GM21786 (cell line): ENCODE measurements at regions not wholly inside any gene's neighbourhood (a gene's known extent, or its start where the extent isn't known, plus 50 kb on each side); places are given as distances from the start of the nearest gene placed in this dataset.
A peak's percentile ranks its signal among the peaks of the same experiment; 100 is the strongest.
"Not testable (repeated sequence)": the region's sequence is repeated elsewhere in the genome, so short reads cannot be mapped to it uniquely, and the experiment has no call there.

Experiments
- ATAC-seq: cut with Tn5 transposase; IDR thresholded peaks from one replicate; pipeline ENCODE4 v1.9.1; 2021; ENCODE audit not compliant: unreplicated experiment

DNA sequence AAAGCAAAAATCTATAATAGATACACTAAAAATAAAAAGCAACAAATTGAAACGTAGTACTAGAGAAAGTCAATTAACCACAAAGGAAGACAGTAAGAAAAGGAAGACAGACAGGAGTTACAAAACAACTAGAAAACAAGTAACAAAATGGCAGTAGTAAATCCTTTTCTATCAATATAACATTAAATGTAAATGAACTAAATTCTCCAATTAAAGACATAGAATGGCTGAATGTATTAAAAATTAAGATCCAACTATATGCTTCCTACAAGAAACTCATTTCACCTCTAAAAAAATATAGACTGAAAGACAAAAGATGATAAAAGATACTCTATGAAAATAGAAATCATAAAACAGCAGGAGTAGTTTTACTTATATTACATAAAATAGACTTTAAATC is 79.1 kb downstream of the CTH start:
- no peak for ATAC-seq

DNA sequence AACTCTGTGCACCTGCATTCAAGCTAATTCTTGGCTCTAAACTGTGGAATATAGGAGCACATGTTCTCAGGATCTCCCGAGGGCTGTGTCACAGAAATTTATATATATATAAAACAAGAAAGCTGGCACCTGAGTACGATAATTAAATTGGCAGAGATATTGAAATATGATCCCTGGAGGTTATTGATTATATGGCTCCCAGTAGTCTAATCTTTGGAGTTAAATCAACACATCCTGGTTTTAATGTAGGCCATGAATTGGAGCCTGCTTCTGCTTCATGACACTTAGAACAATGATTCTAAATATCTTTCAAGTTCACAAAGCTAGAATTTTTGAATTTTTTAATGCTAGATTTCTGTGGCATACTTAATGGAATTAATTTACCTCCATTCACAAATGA is 84.3 kb downstream of the CTH start:
- no peak for ATAC-seq

DNA sequence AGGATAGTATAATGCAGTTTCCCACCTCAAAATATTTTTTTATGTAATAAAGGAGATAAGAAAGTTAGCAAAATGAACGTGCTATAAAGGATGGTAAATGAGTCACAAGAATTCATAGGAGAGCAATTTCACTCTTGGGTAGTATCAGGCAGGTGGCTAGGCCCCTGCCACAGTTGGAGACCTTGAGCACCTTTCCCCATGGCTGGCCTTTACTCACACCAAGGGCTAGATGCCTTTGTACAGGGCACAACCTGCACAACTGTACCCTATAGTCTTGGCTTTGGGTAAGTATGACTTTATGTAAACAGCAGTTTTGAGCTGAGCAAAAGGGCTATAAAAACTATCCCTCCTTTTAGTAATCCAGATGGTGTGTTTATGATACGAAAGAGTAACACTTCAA is 85.1 kb downstream of the CTH start:
- no peak for ATAC-seq

DNA sequence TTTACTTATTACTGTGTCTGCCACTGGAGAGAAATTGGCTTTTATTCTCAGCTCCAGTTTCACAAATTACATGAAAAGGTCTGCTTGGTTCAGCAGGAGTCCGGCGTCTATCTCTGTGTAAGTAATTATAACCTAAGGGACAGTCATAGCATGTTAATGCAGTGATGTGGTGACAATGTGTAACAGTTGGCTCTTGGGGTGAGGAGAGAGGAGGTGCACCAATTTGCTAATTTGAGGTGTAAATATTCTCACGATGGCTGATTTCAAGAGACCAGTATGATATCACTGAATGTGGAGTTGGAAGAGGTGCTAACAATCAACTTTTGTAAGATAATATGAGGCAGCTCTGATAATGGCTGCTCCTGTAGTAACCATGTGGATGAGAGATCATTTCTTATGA is 86.1 kb downstream of the CTH start:
- no peak for ATAC-seq

DNA sequence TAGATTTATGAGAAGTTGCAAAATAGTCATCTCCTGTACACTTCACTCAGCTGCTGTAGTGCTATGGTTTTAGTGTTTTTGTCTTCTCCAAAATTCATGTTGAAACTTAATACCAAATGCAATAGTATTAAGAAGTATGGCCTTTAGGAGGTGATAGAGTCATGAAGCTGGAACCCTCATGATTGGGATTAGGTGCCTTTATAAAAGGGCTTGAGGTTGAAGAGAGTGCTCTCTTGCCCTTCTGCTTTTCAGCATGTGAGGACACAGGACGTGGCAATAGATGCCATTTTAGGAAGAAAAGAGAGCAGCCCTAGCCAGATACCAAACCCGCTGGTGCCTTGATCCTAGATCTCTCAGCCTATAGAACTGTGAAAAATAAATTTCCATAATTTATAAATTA is 87.6 kb downstream of the CTH start:
- ATAC-seq = no peak

DNA sequence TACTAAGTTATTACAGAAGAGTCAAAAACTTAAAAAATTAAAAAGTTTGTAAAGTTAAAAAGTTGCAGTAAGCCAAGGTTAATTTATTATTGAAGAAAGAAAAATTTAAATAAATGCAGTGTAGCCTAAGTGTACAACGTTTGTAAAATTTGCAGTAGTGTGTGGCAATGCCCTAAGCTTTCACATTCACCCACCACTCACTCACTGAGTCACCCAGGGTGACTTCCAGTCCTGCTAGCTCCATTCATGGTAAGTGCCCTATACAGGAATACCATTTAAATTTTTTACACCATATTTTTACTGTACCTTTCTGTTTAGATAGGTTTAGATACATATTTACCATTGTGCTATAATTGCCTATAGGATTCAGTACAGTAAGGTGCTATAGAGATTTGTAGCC is 88.6 kb downstream of the CTH start:
- no peak for ATAC-seq

DNA sequence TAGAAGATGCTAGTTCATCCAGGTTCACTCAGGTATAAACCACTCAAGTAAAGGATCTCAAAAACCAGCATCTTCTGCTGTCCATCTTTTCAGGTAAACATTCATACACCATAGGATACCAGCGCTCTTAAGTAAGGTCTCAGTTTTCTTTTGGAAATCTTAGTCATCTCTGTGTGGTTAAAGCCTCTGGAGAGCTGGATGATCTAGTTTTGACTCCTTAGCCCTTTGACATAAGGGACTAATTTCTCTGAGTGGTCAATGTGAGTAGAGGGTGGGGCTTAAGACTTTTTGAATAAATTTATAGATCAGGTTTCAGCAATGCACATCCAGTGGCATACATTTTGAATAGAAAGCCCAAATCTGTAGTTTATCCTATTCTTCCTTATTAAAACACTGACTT is 92.3 kb downstream of the CTH start:
- ATAC-seq = no peak

DNA sequence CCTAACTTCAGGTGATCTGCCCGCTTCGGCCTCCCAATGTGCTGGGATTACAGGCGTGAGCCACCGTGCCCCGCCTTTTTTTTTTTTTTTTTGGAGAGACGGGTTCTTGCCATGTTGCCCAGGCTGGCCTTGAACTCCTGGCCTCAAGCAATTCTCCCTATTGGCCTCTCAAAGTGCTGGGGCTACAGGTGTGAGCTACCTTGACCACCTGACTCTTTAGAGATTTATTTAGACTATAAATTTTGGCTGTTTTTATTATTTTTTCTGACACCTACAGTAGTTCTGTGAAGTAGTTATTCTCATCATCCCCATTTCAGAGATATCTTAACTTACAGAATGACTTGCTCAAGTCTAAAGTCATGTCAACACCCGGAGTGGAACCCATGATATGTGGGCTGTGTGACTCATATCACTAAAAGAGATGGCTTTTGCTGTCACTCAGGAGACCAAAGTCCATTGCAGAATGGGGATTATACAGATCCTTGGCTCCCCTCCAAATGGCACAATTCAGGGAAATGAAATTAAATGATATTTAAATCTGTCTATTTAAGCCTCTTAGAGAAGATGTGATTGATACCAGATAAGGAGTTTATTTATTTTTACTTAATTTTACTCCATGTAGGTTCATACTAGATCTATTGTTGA is 93.2 kb downstream of the CTH start:
- ATAC-seq = peak; percentile 95

DNA sequence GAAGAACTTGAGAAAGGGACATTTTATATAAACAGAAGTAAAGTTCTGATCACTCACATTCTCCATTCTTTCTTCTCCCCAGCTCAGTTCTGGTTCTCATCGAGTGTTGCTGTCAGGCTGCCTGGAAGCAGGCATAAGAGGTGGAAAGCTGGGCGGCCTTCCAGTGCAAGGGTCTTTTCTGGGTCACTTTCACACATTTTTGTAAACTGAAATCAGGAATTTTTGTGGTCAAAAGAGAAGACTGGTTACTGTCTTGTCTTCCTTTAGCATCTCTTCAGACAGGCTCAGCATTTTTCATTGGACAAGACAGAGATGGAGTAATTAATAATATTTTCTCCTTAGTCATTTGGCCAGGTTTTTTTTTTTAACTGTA is 93.7 kb downstream of the CTH start:
- ATAC-seq = peak; percentile 26

DNA sequence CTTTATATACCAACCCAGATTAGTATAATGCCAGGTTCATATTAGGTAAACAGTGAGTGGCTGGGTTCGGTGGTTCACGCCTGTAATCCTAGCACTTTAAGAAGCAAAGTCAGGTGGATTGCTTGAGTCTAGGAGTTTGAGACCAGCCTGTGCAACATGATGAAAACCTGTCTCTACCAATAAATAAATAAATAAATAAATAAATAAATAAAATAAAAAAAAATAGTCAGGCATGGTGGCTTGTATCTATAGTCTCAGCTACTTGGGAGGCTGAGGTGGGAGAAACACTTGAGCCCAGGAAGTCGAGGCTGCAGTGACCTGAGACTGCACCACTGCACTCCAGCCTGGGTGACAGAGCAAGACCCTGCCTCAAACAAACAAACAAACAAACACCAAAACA is 96.9 kb downstream of the CTH start:
- ATAC-seq = not testable (repeated sequence)

DNA sequence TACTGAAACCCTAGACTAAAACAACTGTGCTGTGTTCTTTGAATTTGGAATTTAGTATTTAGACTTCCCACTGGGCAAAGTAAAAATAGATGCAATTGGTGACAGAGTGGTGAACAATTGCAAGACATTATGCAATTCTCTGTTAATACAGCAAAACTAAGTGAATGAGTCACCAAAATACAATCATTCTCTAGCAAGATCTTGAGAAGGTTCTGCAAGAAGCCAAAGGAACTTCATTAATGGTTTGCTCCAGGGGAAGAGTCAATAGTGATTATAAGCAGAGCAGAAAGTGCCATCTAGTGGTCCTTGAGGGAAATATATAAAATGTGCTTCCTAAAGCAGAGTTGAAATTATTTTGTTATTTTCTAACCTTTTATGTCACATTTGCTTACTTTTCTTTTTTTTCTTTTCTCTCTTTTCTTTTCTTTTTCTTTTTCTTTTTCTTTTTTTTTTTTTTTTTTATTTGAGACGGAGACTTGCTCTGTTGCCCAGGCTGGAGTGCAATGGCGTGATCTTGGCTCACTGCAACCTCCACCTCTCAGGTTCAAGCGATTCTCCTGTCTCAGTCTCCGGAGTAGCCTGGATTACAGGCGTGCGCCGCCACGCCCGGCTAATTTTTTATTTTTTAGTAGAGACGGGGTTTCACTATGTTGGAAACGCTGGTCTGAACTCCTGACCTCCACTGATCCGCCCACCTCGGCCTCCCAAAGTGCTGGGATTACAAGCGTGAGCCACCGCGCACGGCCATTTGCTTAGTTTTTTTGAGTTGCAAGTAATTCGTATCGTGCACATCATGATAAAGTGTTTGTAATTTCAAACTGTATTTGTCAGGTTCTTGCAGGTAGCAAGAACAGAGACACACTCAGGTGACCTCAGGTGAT is 99.2 kb downstream of the CTH start:
- ATAC-seq = peak; percentile 89

DNA sequence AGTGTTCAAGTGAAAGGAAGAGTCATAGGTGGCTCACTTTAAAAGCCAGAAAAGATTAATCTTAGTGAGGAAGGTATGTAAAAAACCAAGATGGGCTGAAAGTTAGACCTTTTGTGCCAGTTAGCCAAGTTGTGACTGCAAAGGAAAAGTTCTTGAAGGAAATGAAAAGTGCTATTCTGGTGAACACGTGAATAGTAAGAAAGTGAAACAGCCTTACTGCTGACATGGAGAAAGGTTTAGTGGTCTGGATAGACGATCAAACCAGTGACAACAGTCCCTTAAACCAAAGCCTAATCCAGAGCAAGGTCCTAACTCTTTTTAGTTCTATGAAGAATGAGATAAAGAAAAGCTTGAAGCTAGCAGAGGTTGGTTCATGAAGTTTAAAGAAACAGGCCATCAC is 106.4 kb downstream of the CTH start:
- peak; percentile 73 for ATAC-seq

DNA sequence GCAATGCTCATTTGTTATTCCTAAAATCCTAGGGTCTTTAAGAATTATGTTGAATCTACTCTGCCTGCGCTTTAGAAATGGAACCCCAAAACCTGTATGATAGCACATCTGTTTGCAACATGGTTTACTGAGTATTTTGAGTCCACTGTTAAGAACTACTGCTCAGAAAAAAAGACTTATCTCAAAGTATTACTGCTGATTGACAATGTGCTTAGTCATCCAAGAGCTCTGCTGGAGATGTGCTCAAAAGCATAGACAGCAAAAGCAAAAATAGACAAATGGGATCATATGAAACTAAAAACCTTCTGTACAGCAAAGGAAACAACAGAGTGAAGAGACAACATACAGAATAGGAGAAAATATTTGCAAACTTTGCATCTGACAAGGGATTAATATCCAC is 107.0 kb downstream of the CTH start:
- ATAC-seq = peak; percentile 12

DNA sequence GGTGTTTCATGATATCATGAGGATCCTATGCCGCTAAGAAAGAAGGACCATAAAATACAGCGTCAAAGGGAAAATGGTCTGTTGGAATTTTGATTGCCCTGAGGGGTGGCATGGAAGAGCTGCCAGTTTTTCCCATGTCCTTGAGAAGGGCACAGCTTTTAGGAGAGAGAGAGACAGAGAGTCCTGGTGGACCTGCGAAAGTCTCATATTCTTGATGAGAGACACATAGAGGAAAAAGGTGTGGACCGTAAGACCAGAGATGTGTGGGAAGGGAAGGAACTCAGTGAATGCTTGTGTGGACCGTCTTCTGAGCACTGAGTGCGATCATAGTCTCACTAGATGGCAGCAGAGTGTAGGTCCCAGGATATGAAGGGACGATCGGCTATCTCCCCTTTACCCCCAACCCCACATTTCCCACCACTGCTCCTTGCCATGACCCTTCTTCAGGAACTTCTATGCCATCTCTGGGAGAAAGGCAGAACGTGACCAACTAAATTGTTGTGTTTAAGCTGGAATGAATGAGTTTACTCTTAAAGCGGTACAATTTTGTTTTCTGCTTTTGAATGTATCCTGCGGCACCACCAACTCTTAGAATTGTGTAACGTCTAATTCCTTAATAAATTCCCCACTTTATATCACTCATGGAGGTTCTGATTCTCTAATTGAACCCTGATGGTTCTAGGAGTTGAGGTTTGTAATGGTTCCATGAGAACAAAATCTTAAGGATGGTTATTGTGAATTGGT is 117.7 kb downstream of the CTH start:
- ATAC-seq = no peak

DNA sequence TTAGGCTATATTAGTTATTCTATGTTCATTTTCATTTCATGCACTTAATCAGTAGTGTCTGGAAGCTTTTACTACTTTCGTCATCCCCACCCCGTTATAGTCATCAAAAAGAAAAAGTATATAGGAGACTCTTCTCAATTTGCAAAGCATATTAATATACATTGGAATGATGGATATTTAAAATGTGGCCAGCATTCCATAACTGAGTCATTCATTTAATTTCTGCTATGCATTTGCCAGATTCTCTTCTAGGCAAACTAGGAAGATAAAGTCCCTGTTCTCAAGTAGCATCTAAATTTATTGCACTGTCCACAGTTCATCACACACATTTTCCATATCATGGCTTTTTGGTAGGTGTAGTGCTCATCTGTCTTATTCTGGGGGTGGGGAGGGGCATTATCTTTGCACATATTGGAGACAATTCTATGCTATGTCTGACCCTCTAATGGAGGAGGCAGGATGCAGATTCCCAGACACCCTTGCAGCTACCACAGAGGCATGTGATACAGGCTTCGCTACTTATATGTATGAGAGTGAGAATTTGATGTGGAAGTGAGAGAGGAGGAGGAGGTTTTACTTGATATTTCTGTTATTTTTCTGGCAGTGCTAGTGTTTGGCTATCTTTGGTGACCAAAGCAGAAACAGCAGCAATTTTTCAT is 125.8 kb downstream of the CTH start:
- no peak for ATAC-seq

DNA sequence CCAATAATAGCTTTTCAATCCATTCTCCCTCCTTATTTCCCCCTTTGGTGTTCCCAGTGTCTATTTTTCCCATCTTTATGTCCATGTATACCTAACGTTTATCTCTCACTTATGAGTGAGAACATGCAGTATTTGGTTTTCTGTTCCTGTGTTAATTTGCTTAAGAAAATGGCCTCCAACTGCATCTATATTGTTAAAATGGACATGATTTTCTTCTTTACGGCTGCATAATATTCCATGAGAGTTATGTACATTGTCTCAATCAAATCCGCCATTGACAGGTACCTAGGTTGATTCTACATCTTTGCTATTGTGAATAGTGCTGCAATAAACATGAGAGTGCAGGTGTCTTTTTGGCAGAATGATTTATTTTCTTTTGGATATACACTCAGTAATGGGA is 126.7 kb downstream of the CTH start:
- ATAC-seq = no peak

DNA sequence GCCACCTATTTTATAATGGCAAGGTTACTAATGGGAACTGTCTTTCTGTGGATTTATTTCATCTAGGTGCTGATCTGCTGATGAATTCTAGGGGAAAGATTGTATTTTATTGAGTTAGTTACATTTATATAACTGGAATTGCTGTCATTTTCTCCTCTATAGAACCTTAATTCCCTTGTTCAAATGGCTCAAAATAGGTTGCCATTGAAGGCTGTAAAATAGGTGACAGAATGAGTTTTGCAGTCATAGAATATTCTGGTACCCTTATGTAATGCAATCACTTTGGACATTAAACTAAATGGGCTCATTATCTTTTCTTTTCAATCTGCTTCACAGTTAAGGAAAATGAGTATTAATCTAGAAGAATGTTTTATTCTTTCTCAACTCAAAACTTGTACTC is 131.0 kb downstream of the CTH start:
- no peak for ATAC-seq

DNA sequence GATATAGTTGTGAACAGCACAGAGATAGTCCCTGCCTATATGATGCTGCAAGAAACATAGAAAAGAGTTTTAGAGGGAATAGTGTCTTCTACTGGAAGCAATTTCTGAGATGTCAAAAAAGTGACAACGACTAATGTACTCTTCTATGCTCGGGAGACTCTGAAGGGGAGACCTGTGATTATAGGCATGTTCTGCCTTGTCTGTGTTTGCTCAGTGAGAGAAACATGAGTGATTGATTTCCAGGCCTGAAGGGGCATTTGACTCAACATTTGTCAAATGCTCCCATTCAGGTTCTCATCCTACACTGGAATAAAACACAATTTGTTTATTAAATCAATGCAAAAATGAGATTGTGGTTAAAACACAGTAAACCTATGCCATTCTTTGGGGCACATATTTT is 131.8 kb downstream of the CTH start:
- no peak for ATAC-seq

DNA sequence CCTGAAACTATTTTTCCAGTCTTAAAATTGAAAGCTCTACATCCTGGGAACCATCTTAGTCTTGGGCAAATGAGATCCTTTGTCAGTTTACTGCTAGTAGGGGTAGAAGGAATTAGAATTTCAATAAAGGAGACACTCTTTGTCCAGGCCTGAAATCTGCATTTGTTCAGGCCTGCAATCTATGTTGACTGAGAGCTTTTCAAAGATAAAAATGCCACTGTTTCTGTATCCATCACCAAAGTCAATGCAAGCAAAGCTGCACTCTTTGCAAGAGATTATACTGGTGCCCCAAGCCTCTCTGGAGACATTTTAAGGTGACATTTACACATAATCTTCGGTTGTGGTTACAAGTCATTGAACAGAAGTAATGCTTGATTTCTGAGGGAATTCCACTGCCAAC is 135.7 kb downstream of the CTH start:
- ATAC-seq = no peak

DNA sequence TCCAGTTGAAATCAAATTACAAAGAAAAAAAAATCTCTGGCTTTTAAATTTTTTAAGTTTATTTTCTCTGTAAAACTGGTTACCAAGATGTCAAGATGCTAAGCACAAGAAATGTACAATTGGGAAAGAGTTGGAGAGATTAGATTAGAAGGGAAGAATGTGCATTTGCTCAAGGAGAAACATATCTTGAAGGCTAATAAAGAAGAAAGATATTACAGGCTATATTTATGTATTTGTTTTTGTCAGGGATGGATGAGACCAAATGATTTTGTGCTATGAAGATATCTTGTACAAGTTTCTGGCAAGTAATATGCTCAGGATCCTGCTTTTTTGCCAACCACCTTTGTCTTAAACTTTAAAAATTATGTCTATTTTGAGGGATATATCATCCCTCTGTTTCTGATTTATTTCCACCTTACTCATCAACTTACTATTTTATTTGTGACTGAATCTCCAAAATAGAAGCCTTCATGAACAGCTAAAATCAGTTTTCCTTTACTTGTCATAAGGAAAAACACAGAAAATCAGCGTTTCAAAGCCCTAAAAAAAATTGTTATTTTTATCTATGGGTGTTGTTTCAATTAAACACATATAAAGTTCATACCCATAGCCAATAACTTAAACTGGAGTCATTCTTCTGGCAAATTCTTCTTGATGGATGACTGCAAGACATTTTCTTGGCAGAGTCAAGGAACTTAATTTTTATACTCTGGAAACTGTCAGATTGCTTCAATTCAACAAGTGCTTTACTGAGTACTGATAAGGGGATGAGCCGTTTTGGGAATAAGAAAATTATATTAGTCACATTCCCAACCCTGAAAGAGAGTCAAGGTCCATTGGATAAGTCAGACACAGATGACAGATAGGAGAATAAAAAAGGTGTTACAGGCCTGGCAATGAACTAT is 141.8 kb downstream of the CTH start:
- no peak for ATAC-seq

DNA sequence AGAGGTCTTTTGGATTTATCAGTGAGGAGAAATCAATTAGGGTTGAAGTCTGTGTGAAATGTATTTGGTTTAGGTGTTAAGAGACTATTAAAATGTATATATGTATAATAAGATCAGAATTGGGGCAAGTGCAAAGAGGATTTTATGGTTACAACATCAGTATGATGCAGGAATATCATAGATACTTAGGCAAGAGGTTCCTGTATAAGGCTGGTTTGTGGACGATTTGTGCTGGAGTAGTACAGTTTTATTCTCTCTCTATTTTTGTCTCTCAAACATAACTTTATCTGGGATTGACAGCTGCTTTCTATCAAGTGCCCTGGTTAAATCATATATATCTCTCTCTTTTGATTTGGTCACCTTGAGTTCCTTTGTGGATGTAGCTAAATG is 142.5 kb downstream of the CTH start:
- ATAC-seq = no peak
